DOHH2 (cell line): ENCODE measurements at regions not wholly inside any gene's neighbourhood (a gene's known extent, or its start where the extent isn't known, plus 50 kb on each side); places are given as distances from the start of the nearest gene placed in this dataset.

Experiments used
- CTCF ChIP-seq: fragments of 200-600 bp; sonication (generic); IDR thresholded peaks from one replicate; pipeline ENCODE4 v1.5.1; 2014; ENCODE audit warnings: antibody characterized with exemption, mild to moderate bottlenecking, low read depth, low read length; ENCODE audit not compliant: poor library complexity, severe bottlenecking
- EZH2phosphoT487 ChIP-seq: fragments of 200-600 bp; sonication (generic); IDR thresholded peaks from 2 replicates; pipeline ENCODE4 v1.6.1; 2017; ENCODE audit warnings: borderline replicate concordance, mild to moderate bottlenecking, antibody characterized with exemption, low read length, moderate library complexity, mixed read lengths

DNA sequence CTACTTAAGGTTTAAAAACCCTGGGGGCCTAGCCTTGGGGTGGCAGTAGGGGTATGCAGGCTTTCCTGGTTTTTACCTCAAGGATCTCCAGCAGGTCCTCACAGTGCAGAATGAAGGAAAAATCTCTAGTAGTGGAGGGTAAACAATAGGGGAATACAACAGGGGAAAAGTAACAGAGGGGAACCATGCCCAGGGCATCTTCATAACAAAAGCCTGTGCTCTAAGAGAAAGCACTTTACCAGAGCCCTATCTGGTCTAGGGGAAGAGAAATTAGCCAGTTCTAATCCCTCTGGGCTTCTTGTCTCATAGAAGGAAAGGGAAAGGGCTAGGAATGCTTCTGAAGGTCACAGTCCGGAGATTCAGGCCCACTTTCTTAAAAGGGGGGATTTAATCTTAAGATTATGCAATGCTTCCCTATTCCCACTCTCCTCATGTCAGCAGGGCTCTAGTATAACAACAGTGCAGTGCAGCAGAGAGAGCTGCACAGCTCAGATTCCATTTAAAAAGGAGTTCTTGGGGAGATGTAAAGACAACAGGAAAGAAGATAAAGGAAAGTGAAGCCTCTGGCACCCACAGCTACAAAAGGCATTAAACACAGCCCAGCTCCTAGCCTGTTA, 149.0 kb upstream of the CYP1B1 start:
- TF ChIP-seq CTCF (no peak), EZH2phosphoT487 (no peak)
